NCI-H2196 (cell line): ENCODE measurements at regions not wholly inside any gene's neighbourhood (a gene's known extent, or its start where the extent isn't known, plus 50 kb on each side); places are given as distances from the start of the nearest gene placed in this dataset.

Experiments used
- DNase-seq: peaks from one replicate; lab custom pipeline; 2025; ENCODE audit not compliant: unreplicated experiment; lab: John Stamatoyannopoulos, UW

DNA sequence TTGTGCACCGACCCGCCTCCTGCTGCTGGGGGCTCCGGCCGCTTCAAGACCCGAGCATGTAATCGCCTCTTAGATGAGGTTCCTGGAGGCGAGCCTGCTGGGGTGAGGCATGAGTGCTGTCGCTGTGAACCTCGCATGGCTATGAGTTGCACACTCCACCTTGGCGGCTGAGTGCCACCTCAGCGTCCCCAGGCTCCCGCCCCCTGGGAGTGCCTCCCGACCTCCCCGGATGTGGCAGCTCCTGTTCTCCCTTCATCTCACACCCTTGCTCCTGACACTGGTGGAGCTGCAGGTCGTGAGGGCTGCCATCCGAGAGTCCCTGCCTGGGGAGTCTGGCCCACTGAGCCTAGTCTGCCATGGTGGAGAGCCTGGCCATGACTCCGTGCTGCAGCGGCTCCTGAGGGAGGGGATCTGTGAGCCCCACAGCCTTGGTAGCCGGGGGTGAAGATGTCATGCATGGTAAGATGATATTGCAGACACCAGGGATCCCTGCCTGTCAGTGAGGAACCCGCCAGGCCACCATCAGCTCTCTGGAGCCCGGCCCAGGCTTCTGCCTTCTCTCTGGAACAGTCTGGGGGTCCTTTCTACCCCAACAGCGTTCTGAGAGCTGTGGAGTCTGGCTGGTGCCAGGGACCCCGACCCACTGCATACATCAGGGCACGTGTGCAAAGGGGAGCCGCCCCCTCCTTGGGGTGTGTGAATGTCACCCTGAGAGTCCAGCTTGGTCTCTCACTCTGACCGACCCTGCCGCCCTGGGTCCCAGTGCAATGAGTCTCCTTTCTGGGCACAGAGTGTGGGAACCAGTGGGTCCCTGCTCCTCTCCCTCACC is 61.6 kb upstream of the HS6ST1 start:
- no peak for DNase-seq

DNA sequence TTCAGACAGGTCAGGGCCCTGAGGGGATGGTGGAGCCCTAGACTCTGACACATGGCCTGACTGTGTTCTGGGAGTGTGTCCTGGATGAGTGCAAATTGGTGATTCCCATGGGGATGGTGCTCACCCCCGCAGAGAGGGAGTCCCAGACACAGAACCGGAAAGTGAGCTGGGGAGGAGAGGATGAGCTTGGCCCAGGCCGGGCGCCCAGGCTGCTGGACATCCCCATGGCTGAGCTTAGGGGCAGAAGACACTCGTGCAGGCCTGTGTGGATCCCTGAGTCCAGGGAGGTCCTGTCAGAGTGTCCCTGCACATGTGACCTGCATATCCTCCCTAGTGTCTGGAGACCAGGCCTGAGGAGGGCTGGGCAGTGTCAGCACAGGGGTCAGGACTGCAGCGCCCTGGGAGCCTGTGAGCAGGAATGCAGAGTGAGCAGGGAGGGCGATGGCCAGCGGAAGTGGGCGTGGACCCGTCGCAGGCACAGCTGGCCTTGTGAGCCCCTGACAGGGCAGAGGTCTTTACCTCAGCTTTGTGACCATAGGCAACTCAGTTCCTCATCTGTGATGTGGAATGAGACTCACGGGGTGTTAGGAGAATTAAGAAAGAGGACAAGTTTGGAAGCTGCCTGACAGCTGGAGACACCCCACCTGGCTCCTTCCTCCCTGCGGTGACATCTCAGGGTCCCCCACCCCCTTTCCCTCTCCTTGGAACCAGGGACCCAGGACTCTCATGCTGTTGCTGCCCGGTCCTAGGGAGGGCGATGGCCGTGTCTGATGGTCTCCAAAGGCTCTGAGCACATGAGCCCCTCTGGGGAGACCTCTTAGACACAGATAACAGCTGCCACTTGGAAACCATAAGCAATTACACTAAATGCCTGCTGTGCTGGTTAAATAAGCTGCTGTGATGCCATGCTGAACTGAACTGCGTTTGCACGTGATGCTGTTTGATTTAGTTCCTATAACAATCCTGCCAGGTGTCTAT is 62.6 kb upstream of the HS6ST1 start:
- no peak for DNase-seq

DNA sequence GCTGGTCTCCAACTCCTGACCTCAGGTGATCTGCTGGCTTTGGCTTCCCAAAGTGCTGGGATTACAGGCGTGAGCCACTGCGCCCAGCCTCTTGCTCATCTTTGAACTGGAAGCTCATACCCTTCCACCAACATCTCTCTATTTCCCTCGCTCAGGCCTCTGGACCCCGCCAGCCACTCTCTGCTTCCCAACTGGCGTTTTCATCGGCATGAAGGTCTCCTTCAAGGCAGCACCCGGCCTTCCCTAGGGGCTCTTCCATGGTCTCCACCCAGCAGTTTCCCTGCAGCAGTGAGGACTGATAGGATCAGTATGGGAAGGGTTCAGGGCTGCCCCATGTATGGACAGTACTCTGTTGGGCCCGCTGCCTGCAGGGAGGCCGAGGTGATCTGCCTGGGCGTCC is 65.8 kb upstream of the HS6ST1 start:
- no peak for DNase-seq

DNA sequence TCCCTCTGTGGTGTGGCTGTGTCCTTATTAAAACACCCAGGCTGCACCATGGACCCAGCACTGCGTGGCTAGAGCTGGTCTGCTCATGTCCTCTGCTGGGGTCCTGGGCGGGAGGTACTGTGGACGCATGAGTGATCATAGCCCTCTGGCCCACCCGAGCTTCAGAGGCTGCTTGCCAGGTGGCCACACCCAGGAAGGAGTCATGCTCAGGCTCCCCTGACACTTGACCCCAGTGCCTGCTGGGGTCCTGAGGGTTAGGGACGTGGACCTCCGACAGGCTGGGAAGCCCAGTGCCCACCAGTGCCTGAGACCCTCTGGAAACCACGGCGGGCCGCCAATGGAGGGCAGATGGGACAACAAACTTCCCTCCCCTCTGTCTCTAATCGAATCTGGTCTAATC is 66.3 kb upstream of the HS6ST1 start:
- no peak for DNase-seq

DNA sequence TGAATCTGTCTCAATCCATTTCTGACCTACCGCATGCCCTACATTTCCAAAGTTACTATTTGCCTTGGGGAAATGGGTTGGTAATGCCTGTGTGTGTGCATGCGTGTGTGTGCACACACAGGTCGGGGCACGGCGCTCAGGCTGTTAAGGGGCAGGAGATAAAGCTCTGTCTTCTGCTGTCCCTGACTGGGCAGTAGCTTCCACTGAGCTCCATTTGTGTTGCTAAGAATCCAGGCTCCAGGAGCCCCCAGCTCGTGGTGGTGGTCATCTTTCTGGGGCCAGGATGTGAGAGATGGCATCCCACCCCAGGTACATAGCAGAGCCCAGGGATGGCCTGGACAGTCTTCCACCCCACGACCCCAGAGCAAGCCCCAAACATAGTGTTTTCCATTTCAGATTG is 66.7 kb upstream of the HS6ST1 start:
- no peak for DNase-seq

DNA sequence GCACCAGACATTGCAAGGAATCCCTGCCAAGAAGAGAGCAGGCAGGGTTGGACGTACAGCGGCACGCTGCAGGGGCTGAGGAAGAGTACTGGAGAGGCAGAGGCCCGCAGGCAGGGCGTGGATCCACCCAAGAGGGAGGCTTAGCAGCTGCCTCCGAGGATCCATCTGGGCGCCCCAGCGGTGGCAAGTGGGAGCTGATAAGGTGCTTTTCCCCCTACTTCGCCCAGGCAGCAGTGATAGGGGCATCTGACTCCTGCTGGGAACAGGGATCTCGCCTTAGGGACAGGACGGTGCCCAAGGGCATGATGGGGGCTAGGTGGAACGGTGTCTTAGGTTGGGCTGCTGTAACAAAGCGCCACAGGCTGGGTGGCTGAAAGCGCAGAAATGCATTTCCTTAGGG is 67.4 kb upstream of the HS6ST1 start:
- DNase-seq: no peak

DNA sequence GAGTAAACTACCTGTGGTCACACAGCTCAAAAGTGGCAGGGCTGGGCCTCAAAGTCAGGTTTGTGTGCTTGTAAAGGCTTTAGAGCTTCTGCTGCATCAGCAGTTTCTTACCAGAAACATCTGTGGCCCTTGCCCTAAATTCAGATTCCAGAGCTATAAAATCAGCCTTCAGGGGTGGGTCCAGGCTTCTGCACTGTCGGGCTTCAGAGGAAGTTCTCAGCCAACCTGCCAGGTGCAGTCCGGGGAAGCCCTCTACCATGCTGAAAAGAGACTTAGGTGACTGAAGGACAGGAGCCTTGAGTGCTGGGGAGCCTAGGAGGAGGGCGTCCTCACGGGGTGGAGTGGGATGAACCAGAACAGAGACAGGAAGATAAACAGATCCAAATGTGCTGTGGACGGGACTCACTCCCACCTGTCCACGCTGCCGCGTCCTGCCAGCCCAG is 69.9 kb upstream of the HS6ST1 start:
- no peak for DNase-seq

DNA sequence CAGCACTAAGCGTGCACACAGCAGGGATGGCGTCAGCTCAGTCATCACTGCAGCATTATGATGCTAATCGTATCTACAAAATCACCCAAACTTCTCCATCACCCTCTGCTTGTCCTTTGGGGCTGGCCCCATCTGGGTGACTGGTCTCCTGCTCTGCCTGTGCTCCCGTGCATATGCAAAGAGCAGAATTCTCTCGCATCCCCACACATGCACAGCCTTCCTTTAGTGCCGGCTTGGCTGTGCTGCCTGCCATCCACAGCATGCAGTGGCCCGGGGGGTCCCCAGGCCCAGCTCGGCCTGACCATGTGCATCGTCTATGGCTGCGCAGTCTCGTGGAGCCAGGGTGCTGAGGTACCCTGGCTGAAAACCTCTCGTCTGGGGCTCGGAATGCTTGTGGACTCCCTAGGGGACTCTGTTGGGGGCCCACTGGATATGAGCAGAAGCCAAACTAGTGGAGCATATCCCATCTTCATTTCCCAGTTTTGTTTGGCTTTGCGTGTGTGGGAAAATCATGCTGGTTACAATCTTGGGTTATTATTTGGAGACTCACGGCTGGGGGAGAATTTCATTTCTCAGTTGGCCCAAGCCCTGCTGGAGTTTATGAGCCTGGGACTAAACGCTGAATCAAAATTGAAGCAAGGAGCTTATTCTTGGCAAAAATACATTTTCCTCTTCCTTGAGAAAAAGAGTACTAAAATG is 70.9 kb upstream of the HS6ST1 start:
- no peak for DNase-seq

DNA sequence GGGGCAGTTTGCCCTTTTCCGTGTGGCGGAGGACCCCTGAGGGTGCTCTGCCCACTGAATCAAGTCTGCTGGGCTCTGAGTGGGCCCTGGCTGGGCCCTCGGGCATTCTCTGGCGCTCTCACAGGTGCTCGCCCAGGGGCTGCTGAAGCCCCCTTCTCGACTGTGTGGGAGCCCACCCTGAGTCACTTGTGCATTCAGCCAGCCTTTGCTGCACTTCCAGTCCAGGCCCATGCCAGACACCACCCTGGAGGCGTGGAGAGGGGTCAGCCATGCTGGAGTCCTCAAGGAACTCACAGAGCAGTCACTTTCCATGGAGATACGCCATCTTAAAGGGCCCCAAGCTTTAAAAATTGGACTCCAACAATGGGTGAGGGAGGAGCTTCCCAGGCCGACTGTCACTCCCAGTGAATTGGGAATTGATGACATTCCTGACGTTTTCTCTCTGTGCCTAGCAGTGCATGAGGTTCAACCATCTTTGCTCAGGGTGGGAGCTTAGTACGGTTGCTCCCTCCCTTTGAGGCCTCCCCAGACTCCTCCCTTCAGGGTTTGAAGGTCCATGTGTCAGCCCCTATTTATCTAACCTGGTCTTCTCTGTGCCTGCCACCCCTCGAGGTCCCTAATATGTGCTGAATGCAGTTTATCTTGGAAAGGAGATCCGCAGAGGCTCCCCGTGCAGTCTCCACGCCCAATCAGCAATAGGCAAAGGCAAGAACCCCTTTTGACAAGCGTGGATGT is 71.8 kb upstream of the HS6ST1 start:
- DNase-seq: no peak

DNA sequence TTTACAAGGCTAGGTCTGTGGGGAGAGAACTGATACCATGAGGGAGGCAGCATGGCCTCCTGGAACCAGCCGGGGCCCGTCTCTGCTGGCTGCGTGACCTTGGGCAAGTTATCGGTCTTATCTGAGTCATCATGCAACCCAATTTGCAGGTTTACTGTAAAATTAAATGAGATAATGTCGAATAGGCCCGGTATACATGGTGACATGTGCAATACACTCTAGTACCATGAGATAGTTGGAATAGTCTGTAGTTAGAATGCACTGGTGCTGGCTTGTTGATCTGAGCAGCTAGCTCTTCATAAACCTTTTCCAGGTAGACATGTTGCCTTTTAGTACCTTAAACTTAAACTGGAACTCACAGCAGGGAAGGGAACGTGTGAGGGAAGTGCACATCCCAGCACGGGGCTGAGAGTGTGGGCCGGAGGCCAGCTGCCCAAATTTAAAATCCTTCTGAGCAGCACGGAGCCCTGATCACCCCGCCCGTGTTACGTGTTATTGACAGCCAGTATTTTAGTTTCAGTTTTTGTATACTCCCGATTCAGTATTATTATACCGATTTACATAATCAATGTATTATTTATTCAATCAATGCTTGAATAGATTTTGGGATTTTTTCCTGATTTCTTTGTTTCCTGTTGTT is 72.4 kb upstream of the HS6ST1 start:
- DNase-seq: no peak

DNA sequence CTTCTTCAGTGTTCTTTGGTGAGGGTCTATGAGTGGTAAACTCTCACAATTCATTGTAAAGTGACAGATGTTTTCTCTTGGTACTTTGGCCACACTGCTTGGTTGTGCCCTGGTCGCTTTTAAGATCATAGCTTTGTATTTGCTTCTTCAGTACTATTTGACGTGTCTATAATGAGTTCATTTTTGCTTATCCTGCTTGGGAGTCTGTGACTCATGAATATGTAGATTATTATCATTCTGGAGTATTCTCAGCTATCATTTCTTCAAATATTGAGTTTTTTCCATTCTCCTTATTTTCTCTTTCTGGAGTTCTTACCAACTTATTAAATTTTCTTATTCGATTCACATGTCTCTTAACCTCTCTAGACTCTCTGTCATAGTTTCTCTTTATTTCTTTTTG is 73.0 kb upstream of the HS6ST1 start:
- no peak for DNase-seq

DNA sequence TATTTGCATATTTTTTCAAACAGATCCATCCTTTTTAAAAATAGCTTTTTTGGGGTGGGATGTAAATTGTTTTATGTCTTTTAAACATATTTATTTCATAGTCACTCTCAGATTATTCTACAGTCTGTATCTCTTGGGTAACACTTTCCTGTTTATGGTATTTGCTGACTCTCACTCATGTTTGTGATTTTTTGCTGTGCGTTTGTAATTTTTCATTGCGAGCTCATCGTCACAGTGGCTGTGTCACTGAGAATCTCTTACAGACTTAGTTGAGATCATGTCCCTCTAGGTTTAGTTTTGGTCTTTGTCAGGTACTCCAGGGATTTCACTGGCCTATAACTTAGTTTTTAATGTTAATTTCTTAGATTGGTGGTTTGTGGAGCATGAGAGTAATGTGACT is 73.5 kb upstream of the HS6ST1 start:
- DNase-seq: no peak

DNA sequence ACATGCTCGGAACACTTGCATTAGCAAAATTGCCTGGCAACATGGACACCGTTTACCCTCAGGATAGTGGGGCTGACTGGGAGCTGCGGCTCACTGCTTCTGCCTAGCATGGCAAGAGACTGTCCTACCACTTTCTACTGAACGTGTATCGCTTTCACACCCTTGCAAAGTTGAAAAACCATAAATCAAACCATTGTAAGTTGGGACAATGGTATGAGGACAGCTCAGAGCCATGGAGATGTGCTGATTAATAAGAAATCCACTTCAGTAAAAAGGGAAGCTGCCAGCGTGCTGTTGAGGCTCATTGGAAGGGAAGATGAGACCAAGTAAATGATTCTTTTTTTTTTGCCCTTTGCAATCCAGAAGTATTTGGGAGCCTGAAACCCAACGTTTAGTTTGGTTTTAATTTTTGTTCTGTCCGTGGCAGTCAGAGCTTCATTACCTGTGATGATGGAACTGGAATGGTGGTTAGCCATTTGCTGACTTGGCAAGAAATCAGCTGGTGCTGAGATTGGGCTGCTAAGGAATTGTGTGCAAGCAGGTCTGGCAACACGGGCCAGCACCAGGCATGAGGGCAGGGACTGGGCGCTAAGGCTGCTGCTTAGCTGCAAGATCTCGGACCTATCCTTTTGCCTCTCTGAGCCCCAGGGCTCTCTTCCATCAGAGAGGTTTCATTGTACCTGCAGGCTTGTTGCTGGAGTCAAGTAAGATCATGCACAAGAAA is 75.5 kb upstream of the HS6ST1 start:
- DNase-seq: no peak

DNA sequence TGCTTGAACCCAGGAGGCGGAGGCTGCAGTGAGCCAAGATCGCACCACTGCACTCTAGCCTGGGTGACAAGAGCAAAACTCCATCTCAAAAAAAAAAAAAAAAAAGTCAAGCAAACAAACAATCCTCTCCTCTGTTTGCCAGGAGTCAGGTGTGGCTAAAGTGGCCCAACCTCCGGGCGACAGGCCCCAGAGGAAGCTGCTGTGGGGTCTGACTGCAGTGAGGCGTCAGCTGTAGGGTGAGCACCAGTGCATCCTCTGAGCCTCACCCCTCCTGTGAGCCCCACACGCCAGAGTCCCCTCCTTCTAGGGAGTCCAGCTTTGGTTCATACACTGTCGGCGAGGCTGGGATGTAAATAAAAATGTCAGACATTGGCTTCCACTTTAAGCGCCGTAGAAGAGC is 76.5 kb upstream of the HS6ST1 start:
- DNase-seq: no peak

DNA sequence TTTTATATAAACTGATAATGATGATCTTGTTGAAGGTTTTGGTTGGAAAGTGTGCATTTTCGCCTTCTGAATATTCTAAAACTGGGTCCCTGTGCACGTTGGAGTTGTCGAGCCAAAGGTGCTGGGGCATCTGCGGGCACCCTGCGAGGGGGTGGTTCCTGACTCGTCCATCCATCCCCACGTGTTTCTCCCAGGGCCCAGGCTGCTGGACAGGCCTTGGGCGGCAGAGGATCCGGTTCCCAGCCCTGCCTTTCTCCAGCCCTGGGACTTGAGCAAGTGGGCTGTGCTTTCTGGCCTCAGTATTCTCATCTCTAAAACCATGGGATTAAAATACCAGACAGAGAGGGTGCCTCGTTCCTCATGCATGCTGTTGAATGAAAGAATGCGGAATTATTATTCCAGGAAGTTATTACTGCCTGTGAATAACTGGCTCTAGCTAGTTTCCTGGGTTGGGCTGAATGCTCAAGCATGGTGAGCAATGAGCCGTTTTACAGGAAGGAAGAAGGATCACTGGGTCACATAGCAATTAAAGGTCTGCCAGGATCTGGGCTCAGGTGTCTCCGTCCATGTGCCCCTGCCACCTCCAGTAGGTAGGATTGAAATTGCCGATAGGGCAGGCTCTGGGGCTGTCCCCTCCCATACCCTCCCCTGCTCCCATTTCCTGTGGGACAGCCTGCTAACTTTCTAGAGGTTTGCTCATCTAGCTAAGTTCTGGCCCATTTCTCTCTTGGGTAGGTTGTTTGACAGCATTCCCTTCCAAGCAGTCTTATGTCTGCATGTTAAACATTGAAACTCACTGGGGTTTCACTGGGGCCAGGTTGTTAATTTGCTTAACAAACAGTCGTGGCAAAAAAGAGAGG is 77.2 kb upstream of the HS6ST1 start:
- no peak for DNase-seq

DNA sequence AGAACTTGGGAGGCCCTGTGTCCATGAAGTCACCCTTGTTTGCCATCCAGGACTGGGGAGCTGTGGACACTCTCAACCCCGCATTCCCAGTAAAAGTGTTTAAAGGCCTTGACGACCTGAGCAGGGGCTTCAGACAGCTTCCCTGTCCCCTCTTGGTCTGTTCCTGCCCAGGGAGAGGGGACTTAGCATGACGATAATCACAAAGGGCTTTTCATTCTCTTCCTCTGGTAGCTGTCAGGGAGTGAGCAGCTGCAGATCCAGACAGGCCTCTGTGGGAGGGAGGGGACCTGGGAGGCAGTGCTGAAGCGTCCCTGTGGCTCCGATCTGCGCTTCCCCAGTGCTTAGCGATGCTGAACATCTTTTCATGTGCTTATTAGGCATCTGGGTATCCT is 77.8 kb upstream of the HS6ST1 start:
- DNase-seq: no peak

DNA sequence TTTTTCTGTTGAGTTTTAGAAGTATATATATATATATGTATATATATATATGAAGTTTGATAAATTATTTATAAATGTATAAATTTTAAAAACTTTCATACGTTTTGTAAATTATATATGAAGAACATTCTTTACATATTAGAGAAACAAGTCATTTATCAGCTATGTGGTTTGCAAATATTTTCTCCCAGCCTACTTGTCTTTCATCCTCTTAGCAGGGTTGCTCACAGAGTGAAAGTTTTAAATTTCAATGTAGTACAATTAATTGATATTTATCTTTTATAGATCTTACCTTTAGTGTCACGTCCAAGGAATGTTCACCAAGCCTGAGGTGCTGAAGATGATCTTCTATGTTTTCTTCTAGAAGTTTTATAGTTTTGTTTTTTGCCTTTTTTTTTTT is 78.3 kb upstream of the HS6ST1 start:
- no peak for DNase-seq

DNA sequence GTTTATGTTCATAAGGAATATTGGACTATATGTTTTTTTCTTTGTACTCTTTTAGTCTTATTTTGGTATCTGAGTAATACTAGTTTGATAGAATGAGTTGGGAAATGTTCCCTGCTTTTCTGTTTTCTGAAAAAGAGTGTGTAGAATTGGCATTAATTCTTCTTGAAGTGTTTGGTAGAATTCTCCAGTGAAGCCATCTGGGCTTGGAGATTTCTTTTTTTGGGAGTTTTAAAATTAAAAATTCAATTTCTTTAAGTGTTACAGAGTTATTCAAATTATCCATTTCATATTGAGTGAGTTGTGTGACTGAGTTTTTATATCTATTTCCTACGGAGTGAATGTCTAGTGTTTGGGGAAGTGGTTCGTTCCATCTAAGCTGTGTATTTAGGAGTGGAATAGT is 80.6 kb upstream of the HS6ST1 start:
- no peak for DNase-seq
